ENCODE measurements at regions not wholly inside any gene's neighbourhood (a gene's known extent, or its start where the extent isn't known, plus 50 kb on each side); places are given as distances from the start of the nearest gene placed in this dataset.

DNA sequence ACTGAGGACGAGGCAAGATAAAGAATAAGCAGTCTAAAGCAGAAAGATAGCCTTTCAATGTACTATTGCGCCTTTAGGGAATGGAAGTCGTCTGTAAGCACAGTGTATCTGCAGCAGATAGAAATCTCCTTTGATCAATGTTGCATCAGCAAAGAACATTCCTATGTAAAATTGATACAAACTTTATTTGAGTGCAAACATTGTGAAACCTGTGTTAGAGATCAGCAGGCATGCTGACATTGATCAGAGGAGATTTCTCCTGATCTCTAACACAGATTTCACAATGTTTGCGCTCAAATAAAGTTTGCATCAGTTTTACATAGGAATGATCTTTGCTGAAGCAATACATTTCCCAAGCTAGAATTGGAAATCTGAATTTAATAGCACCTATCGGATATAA, 1446.8 kb downstream of the MRPL39 start:
- TF ChIP-seq POLR2A (IDR thresholded peaks at IDR 0.05) (no peak), POLR2AphosphoS5 (IDR thresholded peaks at IDR 0.05) (no peak), CTCF (IDR thresholded peaks at IDR 0.05) (no peak), EP300 (IDR thresholded peaks at IDR 0.05; ENCODE audit: low read depth) (no peak)
- no peak overlapping the region for H3K27ac ChIP-seq
- in situ Hi-C loops (cut with MboI; ENCODE audit: low pct_ligation_motif_present in 1 of 4, low pct_unique_long_range_greater_than_20kb in 1 of 4, low sequenced_read_pairs in 3 of 4): no loop called here
- H3K4me3 ChIP-seq: no peak overlapping the region
- H3K4me1 ChIP-seq: no peaks in the 10 kb centered on the region
- 83% methylated on average over 3 to 5 of the region's 5 CpGs for WGBS, 2 donors (ENCODE audit: low coverage in 1 of 2)
- no peaks in the 10 kb centered on the region for H3K36me3 ChIP-seq
- no peaks in the 10 kb centered on the region for H3K9me3 ChIP-seq
- intact Hi-C loops (cut with DNase I; ENCODE audit: low total_unique reads): no loop called here
- H3K27me3 ChIP-seq: no peaks in the 10 kb centered on the region
- no peak for DNase-seq

DNA sequence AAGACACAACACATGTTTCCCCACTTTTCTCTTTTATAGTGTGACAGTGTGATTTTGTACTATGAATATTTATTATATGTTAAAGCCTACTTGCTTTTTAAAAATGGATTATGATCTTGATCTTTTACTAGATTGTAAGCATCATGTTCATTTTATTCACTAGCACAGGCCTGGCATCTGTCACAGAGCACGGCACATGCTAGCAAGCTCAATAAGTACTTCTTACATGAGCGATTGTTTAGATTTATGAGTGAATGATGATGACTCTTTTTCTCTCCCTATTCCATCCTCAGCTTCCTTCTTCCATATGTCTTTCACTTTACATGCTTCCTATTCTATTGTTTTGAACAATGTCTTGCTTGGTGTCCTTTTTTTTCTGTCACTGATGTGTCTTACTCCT, 1454.1 kb downstream of the MRPL39 start:
- WGBS, 2 donors (ENCODE audit: low coverage in 1 of 2): 51 to 60% methylated on average over 2 of the region's 2 CpGs
- in situ Hi-C loops (cut with MboI; ENCODE audit: low pct_ligation_motif_present in 1 of 4, low pct_unique_long_range_greater_than_20kb in 1 of 4, low sequenced_read_pairs in 3 of 4): loop anchor here in 1 of 4 donors (10.0 kb wide), 1 partner anchor 58 kb away; no protein-coding TSS in a partner anchor

DNA sequence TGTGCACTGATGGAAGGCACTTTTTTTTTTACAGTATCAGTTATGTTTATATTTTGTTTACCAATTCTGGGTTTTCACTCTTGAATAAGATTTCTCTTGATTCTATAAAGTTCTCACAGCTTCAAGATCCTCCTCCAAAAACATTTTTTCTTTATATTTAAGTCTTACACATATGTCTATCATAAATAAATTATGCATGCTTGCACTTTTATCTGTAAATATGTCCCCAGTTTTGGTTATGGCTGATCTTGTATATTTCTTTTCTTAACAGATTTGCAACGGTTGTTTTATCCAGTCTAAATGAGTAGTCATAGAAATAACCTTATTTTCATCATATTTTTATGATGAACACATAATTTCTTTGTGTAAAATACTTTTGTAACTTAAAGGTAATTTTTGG, 1456.5 kb downstream of the MRPL39 start:
- WGBS, 2 donors (ENCODE audit: low coverage in 1 of 2): 0 to 24% methylated on average over 1 of the region's 1 CpG
- no peak for DNase-seq
- no peak overlapping the region for H3K27ac ChIP-seq
- peaks cover 3 to 7% of the 10 kb centered on the region in 2 donors for H3K9me3 ChIP-seq
- H3K4me3 ChIP-seq: no peak overlapping the region
- no peaks in the 10 kb centered on the region for H3K36me3 ChIP-seq
- in situ Hi-C loops (cut with MboI; ENCODE audit: low pct_ligation_motif_present in 1 of 4, low pct_unique_long_range_greater_than_20kb in 1 of 4, low sequenced_read_pairs in 3 of 4): loop anchor here in 1 of 4 donors (10.0 kb wide), 1 partner anchor 56 kb away; no protein-coding TSS in a partner anchor
- TF ChIP-seq POLR2A (IDR thresholded peaks at IDR 0.05): no peak
- TF ChIP-seq EP300 (IDR thresholded peaks at IDR 0.05; ENCODE audit: low read depth): no peak
- no peak for TF ChIP-seq POLR2AphosphoS5 (IDR thresholded peaks at IDR 0.05)
- TF ChIP-seq CTCF (IDR thresholded peaks at IDR 0.05): no peak
- no peaks in the 10 kb centered on the region for H3K27me3 ChIP-seq
- intact Hi-C loops (cut with DNase I; ENCODE audit: low total_unique reads): no loop called here
- H3K4me1 ChIP-seq: no peaks in the 10 kb centered on the region

More for the DNA sequence above, 1454.1 kb downstream of the MRPL39 start:
- Histone ChIP-seq H3K4me1 (no peaks in the 10 kb centered on the region), H3K27me3 (no peaks in the 10 kb centered on the region), H3K27ac (no peak overlapping the region), H3K36me3 (no peaks in the 10 kb centered on the region), H3K9me3 (peaks cover 3 to 7% of the 10 kb centered on the region in 2 donors), H3K4me3 (no peak overlapping the region)
- TF ChIP-seq POLR2A (IDR thresholded peaks at IDR 0.05) (no peak), POLR2AphosphoS5 (IDR thresholded peaks at IDR 0.05) (no peak), EP300 (IDR thresholded peaks at IDR 0.05; ENCODE audit: low read depth) (no peak), CTCF (IDR thresholded peaks at IDR 0.05) (no peak)
- intact Hi-C loops (cut with DNase I; ENCODE audit: low total_unique reads): no loop called here
- DNase-seq: no peak

- WGBS, 2 donors (ENCODE audit: low coverage in 1 of 2): 80 to 100% methylated on average over 1 to 2 of the region's 2 CpGs
- Histone ChIP-seq H3K9me3 (peaks cover 3 to 4% of the 10 kb centered on the region in 2 donors), H3K4me1 (no peaks in the 10 kb centered on the region), H3K27me3 (no peaks in the 10 kb centered on the region), H3K4me3 (no peak overlapping the region), H3K36me3 (no peaks in the 10 kb centered on the region), H3K27ac (no peak overlapping the region)
- TF ChIP-seq EP300 (IDR thresholded peaks at IDR 0.05; ENCODE audit: low read depth) (no peak), POLR2AphosphoS5 (IDR thresholded peaks at IDR 0.05) (no peak), CTCF (IDR thresholded peaks at IDR 0.05) (no peak), POLR2A (IDR thresholded peaks at IDR 0.05) (no peak)
- intact Hi-C loops (cut with DNase I; ENCODE audit: low total_unique reads): no loop called here
- DNase-seq: no peak
- in situ Hi-C loops (cut with MboI; ENCODE audit: low pct_ligation_motif_present in 1 of 4, low pct_unique_long_range_greater_than_20kb in 1 of 4, low sequenced_read_pairs in 3 of 4): no loop called here
Observed at GRCh38 chr21:24148461-24148860, 1458.8 kb downstream of the MRPL39 start.

All from transverse colon (tissue), 4 donors.